ENCODE measurements at regions not wholly inside any gene's neighbourhood (a gene's known extent, or its start where the extent isn't known, plus 50 kb on each side); places are given as distances from the start of the nearest gene placed in this dataset.

- TF ChIP-seq, protein P1, sequence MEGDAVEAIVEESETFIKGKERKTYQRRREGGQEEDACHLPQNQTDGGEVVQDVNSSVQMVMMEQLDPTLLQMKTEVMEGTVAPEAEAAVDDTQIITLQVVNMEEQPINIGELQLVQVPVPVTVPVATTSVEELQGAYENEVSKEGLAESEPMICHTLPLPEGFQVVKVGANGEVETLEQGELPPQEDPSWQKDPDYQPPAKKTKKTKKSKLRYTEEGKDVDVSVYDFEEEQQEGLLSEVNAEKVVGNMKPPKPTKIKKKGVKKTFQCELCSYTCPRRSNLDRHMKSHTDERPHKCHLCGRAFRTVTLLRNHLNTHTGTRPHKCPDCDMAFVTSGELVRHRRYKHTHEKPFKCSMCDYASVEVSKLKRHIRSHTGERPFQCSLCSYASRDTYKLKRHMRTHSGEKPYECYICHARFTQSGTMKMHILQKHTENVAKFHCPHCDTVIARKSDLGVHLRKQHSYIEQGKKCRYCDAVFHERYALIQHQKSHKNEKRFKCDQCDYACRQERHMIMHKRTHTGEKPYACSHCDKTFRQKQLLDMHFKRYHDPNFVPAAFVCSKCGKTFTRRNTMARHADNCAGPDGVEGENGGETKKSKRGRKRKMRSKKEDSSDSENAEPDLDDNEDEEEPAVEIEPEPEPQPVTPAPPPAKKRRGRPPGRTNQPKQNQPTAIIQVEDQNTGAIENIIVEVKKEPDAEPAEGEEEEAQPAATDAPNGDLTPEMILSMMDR (IDR thresholded peaks at IDR 0.05): no peak
- no peak for TF ChIP-seq POLR2A (IDR thresholded peaks at IDR 0.05)
Measured at GRCh38 chrX:7603387-7603786, 239.6 kb upstream of the VCX start.
